Smooth muscle cell (in vitro differentiated cells): ENCODE measurements at regions not wholly inside any gene's neighbourhood (a gene's known extent, or its start where the extent isn't known, plus 50 kb on each side); places are given as distances from the start of the nearest gene placed in this dataset.

Experiments used
- DNase-seq: peaks from one replicate; lab custom pipeline; 2025; ENCODE audit not compliant: unreplicated experiment; lab: John Stamatoyannopoulos, UW
- H2AFZ ChIP-seq: fragments of 200-600 bp; sonication (generic); 2 replicates; pipeline ENCODE4 v1.6.0; 2016; ENCODE audit warnings: antibody characterized with exemption, low read depth, mild to moderate bottlenecking
- H3F3A ChIP-seq: fragments of 200-600 bp; sonication (generic); 2 replicates; pipeline ENCODE4 v1.6.0; 2017; ENCODE audit warnings: antibody characterized with exemption, low read depth
- H3K27ac ChIP-seq: fragments of 200-600 bp; sonication (generic); 2 replicates; pipeline ENCODE4 v1.5.1; 2016; ENCODE audit warnings: low read depth, mild to moderate bottlenecking
- H3K27me3 ChIP-seq: fragments of 200-600 bp; sonication (generic); 2 replicates; pipeline ENCODE4 v1.6.1; 2016; ENCODE audit warnings: low read depth, mild to moderate bottlenecking
- H3K36me3 ChIP-seq: fragments of 200-600 bp; sonication (generic); 2 replicates; pipeline ENCODE4 v1.5.1; 2016; ENCODE audit warnings: low read depth
- H3K4me1 ChIP-seq: fragments of 200-600 bp; sonication (generic); 2 replicates; pipeline ENCODE4 v1.5.1; 2016; ENCODE audit warnings: low read depth
- H3K4me2 ChIP-seq: fragments of 200-600 bp; sonication (generic); 2 replicates; pipeline ENCODE4 v1.6.0; 2016; ENCODE audit warnings: mild to moderate bottlenecking
- H3K4me3 ChIP-seq: fragments of 200-600 bp; sonication (generic); 2 replicates; pipeline ENCODE4 v1.5.1; 2016; ENCODE audit warnings: mild to moderate bottlenecking
- H3K79me2 ChIP-seq: fragments of 200-600 bp; sonication (generic); 2 replicates; pipeline ENCODE4 v1.6.0; 2016; ENCODE audit warnings: low read depth, mild to moderate bottlenecking
- H3K9ac ChIP-seq: fragments of 200-600 bp; sonication (generic); 2 replicates; pipeline ENCODE4 v1.6.0; 2016; ENCODE audit warnings: low read depth
- H3K9me3 ChIP-seq: fragments of 200-600 bp; sonication (generic); replicated peaks from 2 replicates; pipeline ENCODE4 v1.5.1; 2016; ENCODE audit warnings: low read depth
- H4K20me1 ChIP-seq: fragments of 200-600 bp; sonication (generic); 2 replicates; pipeline ENCODE4 v1.6.0; 2016; ENCODE audit warnings: low read depth
- CTCF ChIP-seq: fragments of 200-600 bp; sonication (generic); IDR thresholded peaks from 2 replicates; pipeline ENCODE4 v1.5.1; 2017; ENCODE audit warnings: borderline replicate concordance, mild to moderate bottlenecking, antibody characterized with exemption; ENCODE audit not compliant: insufficient read depth, poor library complexity, severe bottlenecking
- WGBS: methylation state at CpG from one replicate; pipeline ENCODE4 v1.1.7; 2016; ENCODE audit warnings: low lambda C conversion rate; 5-methylcytosine and 5-hydroxymethylcytosine counted together

GRCh38 chr1:30452925-30453324 is 270.5 kb downstream of the MATN1 start:
- Histone ChIP-seq H3K79me2 (no peaks in the 10 kb centered on the region), H3K36me3 (no peaks in the 10 kb centered on the region), H3K4me1 (no peaks in the 10 kb centered on the region), H3K27me3 (no peaks in the 10 kb centered on the region), H3K4me3 (no peak overlapping the region), H3K9ac (no peak overlapping the region), H4K20me1 (no peaks in the 10 kb centered on the region), H3F3A (no peaks in the 10 kb centered on the region), H2AFZ (no peak overlapping the region), H3K9me3 (no peaks in the 10 kb centered on the region), H3K27ac (no peak overlapping the region), H3K4me2 (no peak overlapping the region)
- DNase-seq, result no peak
- TF ChIP-seq CTCF, result no peak
- 91% methylated on average over 2 of the region's 2 CpGs for WGBS

GRCh38 chr1:30452170-30452569 is 271.2 kb downstream of the MATN1 start:
- no peak overlapping the region for H2AFZ ChIP-seq
- DNase-seq, result no peak
- no peaks in the 10 kb centered on the region for H3K36me3 ChIP-seq
- H3F3A ChIP-seq, result no peaks in the 10 kb centered on the region
- no peak overlapping the region for H3K27ac ChIP-seq
- no peaks in the 10 kb centered on the region for H3K79me2 ChIP-seq
- no peak overlapping the region for H3K4me3 ChIP-seq
- no peak overlapping the region for H3K9ac ChIP-seq
- no peaks in the 10 kb centered on the region for H3K4me1 ChIP-seq
- WGBS, result 77% methylated on average over 2 of the region's 2 CpGs
- no peak overlapping the region for H3K4me2 ChIP-seq
- H4K20me1 ChIP-seq, result no peaks in the 10 kb centered on the region
- H3K9me3 ChIP-seq, result no peaks in the 10 kb centered on the region
- TF ChIP-seq CTCF, result no peak
- no peaks in the 10 kb centered on the region for H3K27me3 ChIP-seq

GRCh38 chr1:30451532-30452125 is 271.8 kb downstream of the MATN1 start:
- H3K4me1 ChIP-seq, result no peaks in the 10 kb centered on the region
- H2AFZ ChIP-seq, result no peak overlapping the region
- no peaks in the 10 kb centered on the region for H3K9me3 ChIP-seq
- no peaks in the 10 kb centered on the region for H3F3A ChIP-seq
- 81% methylated on average over 14 of the region's 14 CpGs for WGBS
- H3K79me2 ChIP-seq, result no peaks in the 10 kb centered on the region
- no peak overlapping the region for H3K4me3 ChIP-seq
- H3K36me3 ChIP-seq, result no peaks in the 10 kb centered on the region
- no peak overlapping the region for H3K27ac ChIP-seq
- H3K9ac ChIP-seq, result no peak overlapping the region
- TF ChIP-seq CTCF, result no peak
- no peak for DNase-seq
- H4K20me1 ChIP-seq, result no peaks in the 10 kb centered on the region
- no peak overlapping the region for H3K4me2 ChIP-seq
- H3K27me3 ChIP-seq, result no peaks in the 10 kb centered on the region

GRCh38 chr1:30450818-30451233 is 272.6 kb downstream of the MATN1 start:
- Histone ChIP-seq H3K4me2 (no peak overlapping the region), H3K79me2 (no peaks in the 10 kb centered on the region), H4K20me1 (no peaks in the 10 kb centered on the region), H3K27me3 (no peaks in the 10 kb centered on the region), H3K9ac (no peak overlapping the region), H3K27ac (no peak overlapping the region), H3K36me3 (no peaks in the 10 kb centered on the region), H3F3A (no peaks in the 10 kb centered on the region), H3K4me1 (no peaks in the 10 kb centered on the region), H3K9me3 (no peaks in the 10 kb centered on the region), H3K4me3 (no peak overlapping the region), H2AFZ (no peak overlapping the region)
- no peak for DNase-seq
- WGBS, result 86% methylated on average over 5 of the region's 5 CpGs
- no peak for TF ChIP-seq CTCF
